ENCODE measurements at regions not wholly inside any gene's neighbourhood (a gene's known extent, or its start where the extent isn't known, plus 50 kb on each side); places are given as distances from the start of the nearest gene placed in this dataset.
A peak's percentile ranks its signal among the peaks of the same experiment; 100 is the strongest.

- H3K36me3 Mint-ChIP-seq = peaks cover 14% of the 10 kb centered on the region
- H3K36me3 ChIP-seq (ENCODE audit: control insufficient read depth, insufficient read depth, low read length) = no peaks in the 10 kb centered on the region
- H3K27ac ChIP-seq (ENCODE audit: low read length) = no peak overlapping the region
- H3K4me3 Mint-ChIP-seq = no peak overlapping the region
- H3K9me3 ChIP-seq (ENCODE audit: control insufficient read depth, insufficient read depth, low read length) = peaks cover 25% of the 10 kb centered on the region
- no peak for TF ChIP-seq CTCF (IDR thresholded peaks at IDR 0.05)
- ATAC-seq (no peak), DNase-seq (no peak)
- intact Hi-C loops (cut with micrococcal nuclease) = no loop called here
- no peak overlapping the region for H3K4me3 ChIP-seq (ENCODE audit: low read length)
- H3K9me3 Mint-ChIP-seq = peaks cover 17 to 18% of the 10 kb centered on the region in 2 donors
- WGBS (ENCODE audit: insufficient coverage) = 80% methylated on average over 4 of the region's 4 CpGs
- no peaks in the 10 kb centered on the region for H3K27me3 Mint-ChIP-seq (ENCODE audit: low read depth in 2 of 2)
- H3K4me1 Mint-ChIP-seq = no peaks in the 10 kb centered on the region
- H3K4me1 ChIP-seq (ENCODE audit: control insufficient read depth, insufficient read depth, low read length) = no peaks in the 10 kb centered on the region
- H3K27me3 ChIP-seq (ENCODE audit: control insufficient read depth, insufficient read depth, low read length) = no peaks in the 10 kb centered on the region
- H3K27ac Mint-ChIP-seq = no peak overlapping the region
These were observed 741.4 kb upstream of the VSTM2A start for GRCh38 chr7:53800746-53801145.

- ATAC-seq (no peak), DNase-seq (no peak)
- no peaks in the 10 kb centered on the region for H3K27me3 ChIP-seq (ENCODE audit: control insufficient read depth, insufficient read depth, low read length)
- no peaks in the 10 kb centered on the region for H3K4me1 ChIP-seq (ENCODE audit: control insufficient read depth, insufficient read depth, low read length)
- Mint-ChIP-seq H3K27ac (no peak overlapping the region), H3K4me3 (no peak overlapping the region), H3K36me3 (no peaks in the 10 kb centered on the region), H3K4me1 (no peaks in the 10 kb centered on the region), H3K27me3 (ENCODE audit: low read depth in 2 of 2) (no peaks in the 10 kb centered on the region), H3K9me3 (peaks cover 6 to 16% of the 10 kb centered on the region in 2 donors)
- H3K27ac ChIP-seq (ENCODE audit: low read length) = no peak overlapping the region
- H3K4me3 ChIP-seq (ENCODE audit: low read length) = no peak overlapping the region
- no peaks in the 10 kb centered on the region for H3K36me3 ChIP-seq (ENCODE audit: control insufficient read depth, insufficient read depth, low read length)
- intact Hi-C loops (cut with micrococcal nuclease) = no loop called here
- peaks cover 7% of the 10 kb centered on the region for H3K9me3 ChIP-seq (ENCODE audit: control insufficient read depth, insufficient read depth, low read length)
- no peak for TF ChIP-seq CTCF (IDR thresholded peaks at IDR 0.05)
These were observed 736.1 kb upstream of the VSTM2A start for GRCh38 chr7:53806119-53806518.

GRCh38 chr7:53811555-53812079, 730.6 kb upstream of the VSTM2A start:
- no peaks in the 10 kb centered on the region for H3K27me3 ChIP-seq (ENCODE audit: control insufficient read depth, insufficient read depth, low read length)
- peak overlapping the region; percentile 67 for H3K4me3 Mint-ChIP-seq
- H3K36me3 ChIP-seq (ENCODE audit: control insufficient read depth, insufficient read depth, low read length) = no peaks in the 10 kb centered on the region
- H3K4me1 ChIP-seq (ENCODE audit: control insufficient read depth, insufficient read depth, low read length) = no peaks in the 10 kb centered on the region
- intact Hi-C loops (cut with micrococcal nuclease) = no loop called here
- H3K27ac Mint-ChIP-seq = peak overlapping the region in 1 of 2 donors; percentile 18
- WGBS (ENCODE audit: insufficient coverage) = 86% methylated on average over 22 of the region's 22 CpGs
- TF ChIP-seq CTCF (IDR thresholded peaks at IDR 0.05) = no peak
- no peak overlapping the region for H3K27ac ChIP-seq (ENCODE audit: low read length)
- H3K9me3 ChIP-seq (ENCODE audit: control insufficient read depth, insufficient read depth, low read length) = peaks cover 26% of the 10 kb centered on the region
- peak in 2 of 3 donors; percentile 53 to 62 for ATAC-seq
- no peaks in the 10 kb centered on the region for H3K27me3 Mint-ChIP-seq (ENCODE audit: low read depth in 2 of 2)
- no peak overlapping the region for H3K4me3 ChIP-seq (ENCODE audit: low read length)
- no peaks in the 10 kb centered on the region for H3K4me1 Mint-ChIP-seq
- H3K36me3 Mint-ChIP-seq = peaks cover 10% of the 10 kb centered on the region
- peaks cover 12 to 18% of the 10 kb centered on the region in 2 donors for H3K9me3 Mint-ChIP-seq
- DNase-seq = no peak

- Mint-ChIP-seq H3K27me3 (ENCODE audit: low read depth in 2 of 2) (no peaks in the 10 kb centered on the region), H3K4me3 (no peak overlapping the region), H3K4me1 (no peaks in the 10 kb centered on the region), H3K36me3 (peaks cover 15% of the 10 kb centered on the region), H3K27ac (no peak overlapping the region), H3K9me3 (peaks cover 12 to 19% of the 10 kb centered on the region in 2 donors)
- DNase-seq = no peak
- Histone ChIP-seq H3K4me1 (ENCODE audit: control insufficient read depth, insufficient read depth, low read length) (no peaks in the 10 kb centered on the region), H3K4me3 (ENCODE audit: low read length) (no peak overlapping the region), H3K27me3 (ENCODE audit: control insufficient read depth, insufficient read depth, low read length) (no peaks in the 10 kb centered on the region), H3K27ac (ENCODE audit: low read length) (no peak overlapping the region), H3K36me3 (ENCODE audit: control insufficient read depth, insufficient read depth, low read length) (no peaks in the 10 kb centered on the region), H3K9me3 (ENCODE audit: control insufficient read depth, insufficient read depth, low read length) (peaks cover 26% of the 10 kb centered on the region)
- no peak for TF ChIP-seq CTCF (IDR thresholded peaks at IDR 0.05)
- intact Hi-C loops (cut with micrococcal nuclease) = no loop called here
- no peak for ATAC-seq
- WGBS (ENCODE audit: insufficient coverage) = 94% methylated on average over 16 of the region's 16 CpGs
These were observed 730.0 kb upstream of the VSTM2A start for GRCh38 chr7:53812135-53812534.

Data from natural killer cell (primary cell).